WI38 (cell line): ENCODE measurements at regions not wholly inside any gene's neighbourhood (a gene's known extent, or its start where the extent isn't known, plus 50 kb on each side); places are given as distances from the start of the nearest gene placed in this dataset.

ENCODE experiments used
- H3K4me3 ChIP-seq: 2 replicates; pipeline ENCODE4 v1.5.1; 2011; ENCODE audit warnings: low read depth, mild to moderate bottlenecking, control low read depth, low read length
- TF ChIP-seq, protein P1 (sequence below): IDR thresholded peaks from 2 replicates; pipeline ENCODE4 v1.5.1; 2012; ENCODE audit warnings: low read depth, mild to moderate bottlenecking, control low read depth, low read length

- H3K4me3 ChIP-seq, result no peak overlapping the region
- TF ChIP-seq, protein P1, sequence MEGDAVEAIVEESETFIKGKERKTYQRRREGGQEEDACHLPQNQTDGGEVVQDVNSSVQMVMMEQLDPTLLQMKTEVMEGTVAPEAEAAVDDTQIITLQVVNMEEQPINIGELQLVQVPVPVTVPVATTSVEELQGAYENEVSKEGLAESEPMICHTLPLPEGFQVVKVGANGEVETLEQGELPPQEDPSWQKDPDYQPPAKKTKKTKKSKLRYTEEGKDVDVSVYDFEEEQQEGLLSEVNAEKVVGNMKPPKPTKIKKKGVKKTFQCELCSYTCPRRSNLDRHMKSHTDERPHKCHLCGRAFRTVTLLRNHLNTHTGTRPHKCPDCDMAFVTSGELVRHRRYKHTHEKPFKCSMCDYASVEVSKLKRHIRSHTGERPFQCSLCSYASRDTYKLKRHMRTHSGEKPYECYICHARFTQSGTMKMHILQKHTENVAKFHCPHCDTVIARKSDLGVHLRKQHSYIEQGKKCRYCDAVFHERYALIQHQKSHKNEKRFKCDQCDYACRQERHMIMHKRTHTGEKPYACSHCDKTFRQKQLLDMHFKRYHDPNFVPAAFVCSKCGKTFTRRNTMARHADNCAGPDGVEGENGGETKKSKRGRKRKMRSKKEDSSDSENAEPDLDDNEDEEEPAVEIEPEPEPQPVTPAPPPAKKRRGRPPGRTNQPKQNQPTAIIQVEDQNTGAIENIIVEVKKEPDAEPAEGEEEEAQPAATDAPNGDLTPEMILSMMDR, result no peak
Observed at GRCh38 chr9:108017671-108018070, 528.1 kb upstream of the KLF4 start.

- H3K4me3 ChIP-seq, result no peak overlapping the region
- TF ChIP-seq, protein P1, result no peak
Observed at GRCh38 chr9:108016446-108016845, 526.9 kb upstream of the KLF4 start.

DNA sequence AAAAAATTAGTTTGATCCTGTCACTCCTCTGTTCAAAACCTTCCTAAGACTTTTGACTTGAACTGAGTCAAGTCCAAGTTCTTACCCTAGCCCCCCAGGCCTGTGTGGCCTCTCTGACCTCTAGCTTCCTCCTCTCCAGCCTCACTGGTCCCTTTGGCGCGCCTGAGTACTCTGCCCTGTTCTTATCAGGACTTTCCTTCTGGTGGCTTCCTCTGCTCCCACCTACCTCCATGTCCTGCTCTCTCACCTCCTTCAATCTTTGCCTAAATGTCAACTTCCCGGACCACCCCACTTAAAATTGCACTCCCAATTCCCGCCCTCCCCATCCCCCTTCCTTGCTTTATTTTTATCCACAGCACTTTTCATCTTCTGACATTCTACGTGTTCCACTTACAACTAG lies 526.1 kb upstream of the KLF4 start:
- no peak overlapping the region for H3K4me3 ChIP-seq
- TF ChIP-seq, protein P1, result no peak

DNA sequence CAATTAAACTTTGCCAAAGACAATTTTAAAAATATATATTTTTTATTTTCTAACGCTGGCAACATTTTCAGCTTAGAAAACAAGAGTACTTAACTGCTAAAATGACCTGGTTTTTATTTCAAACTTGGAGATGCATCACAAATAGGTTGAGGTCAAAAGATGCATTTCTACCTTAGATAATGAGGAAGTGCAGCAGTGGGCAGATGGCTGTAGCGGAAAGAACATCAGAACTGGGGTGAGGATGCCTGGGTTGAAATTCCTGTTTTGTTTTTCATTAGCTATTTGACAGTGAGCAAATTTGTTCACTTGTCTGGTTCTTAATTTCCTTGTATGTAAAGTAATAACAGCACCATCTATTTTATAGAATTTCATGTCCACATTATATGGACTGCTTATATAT lies 524.8 kb upstream of the KLF4 start:
- no peak overlapping the region for H3K4me3 ChIP-seq
- TF ChIP-seq, protein P1, result no peak

GRCh38 chr9:108012886-108013665 lies 523.5 kb upstream of the KLF4 start:
- TF ChIP-seq, protein P1, result no peak
- no peak overlapping the region for H3K4me3 ChIP-seq

GRCh38 chr9:108012405-108012804 lies 522.8 kb upstream of the KLF4 start:
- TF ChIP-seq, protein P1, result no peak
- H3K4me3 ChIP-seq, result no peak overlapping the region

- TF ChIP-seq, protein P1, result no peak
- no peak overlapping the region for H3K4me3 ChIP-seq
Observed at GRCh38 chr9:108003526-108003925, 514.0 kb upstream of the KLF4 start.
